ENCODE measurements at regions not wholly inside any gene's neighbourhood (a gene's known extent, or its start where the extent isn't known, plus 50 kb on each side); places are given as distances from the start of the nearest gene placed in this dataset.
A peak's percentile ranks its signal among the peaks of the same experiment; 100 is the strongest.

DNA sequence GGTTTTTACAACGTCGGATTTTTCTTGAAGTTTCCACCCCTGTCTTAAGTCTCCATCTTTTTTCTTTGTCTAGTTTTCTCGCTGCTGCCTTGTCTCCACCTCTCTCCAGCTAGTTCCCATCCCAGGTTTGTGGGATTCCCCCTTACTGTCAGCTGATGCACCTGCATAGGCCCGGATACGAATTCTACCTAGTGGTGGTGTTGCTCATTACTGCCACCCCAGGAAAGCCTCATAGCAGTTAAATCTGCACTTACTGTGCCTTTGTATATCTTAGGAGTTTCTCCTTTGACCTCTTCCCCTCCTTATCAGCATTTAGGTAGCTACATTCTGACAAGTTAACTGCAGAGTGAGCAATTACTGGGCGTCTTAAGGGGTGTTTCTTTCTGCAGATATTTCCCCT, 1693.1 kb upstream of the TENM3 start:
- TF ChIP-seq, protein P1, sequence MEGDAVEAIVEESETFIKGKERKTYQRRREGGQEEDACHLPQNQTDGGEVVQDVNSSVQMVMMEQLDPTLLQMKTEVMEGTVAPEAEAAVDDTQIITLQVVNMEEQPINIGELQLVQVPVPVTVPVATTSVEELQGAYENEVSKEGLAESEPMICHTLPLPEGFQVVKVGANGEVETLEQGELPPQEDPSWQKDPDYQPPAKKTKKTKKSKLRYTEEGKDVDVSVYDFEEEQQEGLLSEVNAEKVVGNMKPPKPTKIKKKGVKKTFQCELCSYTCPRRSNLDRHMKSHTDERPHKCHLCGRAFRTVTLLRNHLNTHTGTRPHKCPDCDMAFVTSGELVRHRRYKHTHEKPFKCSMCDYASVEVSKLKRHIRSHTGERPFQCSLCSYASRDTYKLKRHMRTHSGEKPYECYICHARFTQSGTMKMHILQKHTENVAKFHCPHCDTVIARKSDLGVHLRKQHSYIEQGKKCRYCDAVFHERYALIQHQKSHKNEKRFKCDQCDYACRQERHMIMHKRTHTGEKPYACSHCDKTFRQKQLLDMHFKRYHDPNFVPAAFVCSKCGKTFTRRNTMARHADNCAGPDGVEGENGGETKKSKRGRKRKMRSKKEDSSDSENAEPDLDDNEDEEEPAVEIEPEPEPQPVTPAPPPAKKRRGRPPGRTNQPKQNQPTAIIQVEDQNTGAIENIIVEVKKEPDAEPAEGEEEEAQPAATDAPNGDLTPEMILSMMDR (IDR thresholded peaks at IDR 0.05; ENCODE audit: borderline replicate concordance, extremely low read depth, low read length, poor library complexity, severe bottlenecking) = no peak
- TF ChIP-seq EZH2 (IDR thresholded peaks at IDR 0.05; ENCODE audit: borderline replicate concordance, low read depth, low read length, severe bottlenecking) = no peak
- H3K9me3 ChIP-seq (ENCODE audit: insufficient read depth, low read length, severe bottlenecking) = no peaks in the 10 kb centered on the region
- H3K27me3 ChIP-seq (ENCODE audit: insufficient read depth, low read length, poor library complexity) = no peaks in the 10 kb centered on the region
- ATAC-seq (ENCODE audit: insufficient read depth, low read depth) = no peak
- no peak overlapping the region for H3K27ac ChIP-seq (ENCODE audit: low read length)
- H3K4me2 ChIP-seq (ENCODE audit: insufficient read depth, low read length) = no peak overlapping the region
- H3K36me3 ChIP-seq (ENCODE audit: insufficient read depth, low read length) = no peaks in the 10 kb centered on the region
- H3K79me2 ChIP-seq (ENCODE audit: insufficient read depth, low read length) = no peaks in the 10 kb centered on the region
- H2AFZ ChIP-seq (ENCODE audit: low read depth, low read length) = no peak overlapping the region
- H3K4me1 ChIP-seq (ENCODE audit: insufficient read depth, low read length) = no peaks in the 10 kb centered on the region
- no peak overlapping the region for H3K9ac ChIP-seq (ENCODE audit: low read depth, low read length)
- H3K4me3 ChIP-seq (ENCODE audit: low read depth in 1 of 2, low read length in 2 of 2) = no peak overlapping the region
- DNase-seq = no peak
- no peaks in the 10 kb centered on the region for H4K20me1 ChIP-seq (ENCODE audit: insufficient read depth, low read length)

DNA sequence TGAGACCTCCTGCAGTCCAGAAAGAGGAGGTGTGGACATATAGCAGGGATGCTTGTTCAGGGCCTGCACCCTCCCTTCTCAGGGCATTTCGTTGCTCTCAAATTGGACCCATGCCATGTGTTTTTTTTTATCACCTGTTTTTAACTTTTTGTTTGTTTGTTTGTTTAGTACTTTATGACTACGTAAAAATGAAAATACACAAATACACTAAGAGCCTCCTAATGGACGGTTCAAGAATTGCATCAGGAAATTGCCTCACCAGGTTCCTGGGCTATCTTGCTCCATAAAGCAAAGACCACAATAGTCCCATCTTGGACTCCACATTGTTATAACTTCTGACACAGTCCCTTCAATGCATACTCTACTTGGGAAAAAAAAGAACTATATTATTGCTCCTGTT, 1685.9 kb upstream of the TENM3 start:
- H2AFZ ChIP-seq (ENCODE audit: low read depth, low read length) = no peak overlapping the region
- DNase-seq (no peak), ATAC-seq (ENCODE audit: insufficient read depth, low read depth) (no peak)

DNA sequence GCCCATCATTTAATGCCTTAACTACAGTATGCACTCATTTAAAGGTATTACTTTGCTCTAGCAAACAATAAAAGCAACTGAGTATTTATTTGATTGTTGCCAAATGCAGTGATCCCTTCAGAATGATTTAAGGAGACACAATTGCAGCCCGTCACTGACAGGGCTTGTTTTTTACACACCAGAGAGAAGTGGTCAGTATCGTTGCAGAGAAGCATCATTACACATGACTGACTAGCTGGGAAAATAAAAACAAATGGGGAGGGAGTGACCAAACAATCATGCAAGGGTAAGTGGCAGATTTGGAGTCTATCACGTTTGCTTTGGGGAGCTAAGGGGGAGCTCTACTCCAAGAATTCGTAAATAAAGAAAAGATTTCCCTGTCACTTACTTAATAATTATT, 1685.3 kb upstream of the TENM3 start:
- Histone ChIP-seq H3K9me3 (ENCODE audit: insufficient read depth, low read length, severe bottlenecking) (no peaks in the 10 kb centered on the region), H3K9ac (ENCODE audit: low read depth, low read length) (no peak overlapping the region), H3K27me3 (ENCODE audit: insufficient read depth, low read length, poor library complexity) (no peaks in the 10 kb centered on the region), H3K36me3 (ENCODE audit: insufficient read depth, low read length) (no peaks in the 10 kb centered on the region), H3K4me2 (ENCODE audit: insufficient read depth, low read length) (no peak overlapping the region), H3K79me2 (ENCODE audit: insufficient read depth, low read length) (no peaks in the 10 kb centered on the region), H4K20me1 (ENCODE audit: insufficient read depth, low read length) (no peaks in the 10 kb centered on the region), H2AFZ (ENCODE audit: low read depth, low read length) (no peak overlapping the region), H3K4me1 (ENCODE audit: insufficient read depth, low read length) (no peaks in the 10 kb centered on the region), H3K4me3 (ENCODE audit: low read depth in 1 of 2, low read length in 2 of 2) (no peak overlapping the region), H3K27ac (ENCODE audit: low read length) (no peak overlapping the region)
- DNase-seq = no peak
- TF ChIP-seq, protein P1 (IDR thresholded peaks at IDR 0.05; ENCODE audit: borderline replicate concordance, extremely low read depth, low read length, poor library complexity, severe bottlenecking) = no peak
- no peak for TF ChIP-seq EZH2 (IDR thresholded peaks at IDR 0.05; ENCODE audit: borderline replicate concordance, low read depth, low read length, severe bottlenecking)
- no peak for ATAC-seq (ENCODE audit: insufficient read depth, low read depth)

More for the DNA sequence above, 1685.9 kb upstream of the TENM3 start:
- Histone ChIP-seq H3K27ac (ENCODE audit: low read length) (no peak overlapping the region), H3K4me3 (ENCODE audit: low read depth in 1 of 2, low read length in 2 of 2) (no peak overlapping the region), H3K4me2 (ENCODE audit: insufficient read depth, low read length) (no peak overlapping the region), H4K20me1 (ENCODE audit: insufficient read depth, low read length) (no peaks in the 10 kb centered on the region), H3K9ac (ENCODE audit: low read depth, low read length) (no peak overlapping the region), H3K4me1 (ENCODE audit: insufficient read depth, low read length) (no peaks in the 10 kb centered on the region), H3K79me2 (ENCODE audit: insufficient read depth, low read length) (no peaks in the 10 kb centered on the region), H3K36me3 (ENCODE audit: insufficient read depth, low read length) (no peaks in the 10 kb centered on the region), H3K9me3 (ENCODE audit: insufficient read depth, low read length, severe bottlenecking) (no peaks in the 10 kb centered on the region), H3K27me3 (ENCODE audit: insufficient read depth, low read length, poor library complexity) (no peaks in the 10 kb centered on the region)
- TF ChIP-seq, protein P1 (IDR thresholded peaks at IDR 0.05; ENCODE audit: borderline replicate concordance, extremely low read depth, low read length, poor library complexity, severe bottlenecking) = peak; percentile 37
- TF ChIP-seq EZH2 (IDR thresholded peaks at IDR 0.05; ENCODE audit: borderline replicate concordance, low read depth, low read length, severe bottlenecking) = no peak

DNA sequence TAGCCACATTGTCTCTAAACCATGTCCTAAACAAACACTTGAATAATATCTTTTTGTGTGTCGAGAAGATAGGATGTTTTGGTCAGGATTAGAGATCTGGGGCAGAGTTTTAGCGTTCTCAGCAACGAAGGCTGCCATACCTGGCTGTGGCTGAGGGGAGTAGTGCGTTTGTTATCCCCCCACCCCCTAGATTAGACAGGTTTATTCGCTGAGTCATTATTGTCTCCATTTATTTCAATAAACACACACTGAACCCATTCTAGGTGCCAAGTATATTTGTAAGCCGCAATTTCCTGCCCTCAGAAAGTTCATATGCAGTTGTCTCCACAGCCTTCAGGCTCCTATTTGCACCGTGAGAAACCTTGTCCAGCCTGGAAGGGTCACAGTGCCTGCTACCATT, 1684.8 kb upstream of the TENM3 start:
- no peak overlapping the region for H3K4me2 ChIP-seq (ENCODE audit: insufficient read depth, low read length)
- no peak for TF ChIP-seq EZH2 (IDR thresholded peaks at IDR 0.05; ENCODE audit: borderline replicate concordance, low read depth, low read length, severe bottlenecking)
- TF ChIP-seq, protein P1 (IDR thresholded peaks at IDR 0.05; ENCODE audit: borderline replicate concordance, extremely low read depth, low read length, poor library complexity, severe bottlenecking) = no peak
- no peaks in the 10 kb centered on the region for H3K4me1 ChIP-seq (ENCODE audit: insufficient read depth, low read length)
- no peak overlapping the region for H2AFZ ChIP-seq (ENCODE audit: low read depth, low read length)
- H3K9ac ChIP-seq (ENCODE audit: low read depth, low read length) = no peak overlapping the region
- no peak for ATAC-seq (ENCODE audit: insufficient read depth, low read depth)
- no peak overlapping the region for H3K4me3 ChIP-seq (ENCODE audit: low read depth in 1 of 2, low read length in 2 of 2)
- no peak overlapping the region for H3K27ac ChIP-seq (ENCODE audit: low read length)
- H3K27me3 ChIP-seq (ENCODE audit: insufficient read depth, low read length, poor library complexity) = no peaks in the 10 kb centered on the region
- H3K9me3 ChIP-seq (ENCODE audit: insufficient read depth, low read length, severe bottlenecking) = no peaks in the 10 kb centered on the region
- no peaks in the 10 kb centered on the region for H4K20me1 ChIP-seq (ENCODE audit: insufficient read depth, low read length)
- DNase-seq = no peak
- no peaks in the 10 kb centered on the region for H3K79me2 ChIP-seq (ENCODE audit: insufficient read depth, low read length)
- no peaks in the 10 kb centered on the region for H3K36me3 ChIP-seq (ENCODE audit: insufficient read depth, low read length)
